ENCODE measurements at regions not wholly inside any gene's neighbourhood (a gene's known extent, or its start where the extent isn't known, plus 50 kb on each side); places are given as distances from the start of the nearest gene placed in this dataset.

GRCh38 chr9:89882930-89883361, 278.1 kb downstream of the GADD45G start:
- H3K9me3 ChIP-seq (ENCODE audit: control insufficient read depth in 3 of 3, low read length in 3 of 3): no peaks in the 10 kb centered on the region
- H3K27me3 ChIP-seq (ENCODE audit: control insufficient read depth in 3 of 3, insufficient read depth in 3 of 3, low read length in 3 of 3): no peaks in the 10 kb centered on the region
- H3K4me1 ChIP-seq (ENCODE audit: control insufficient read depth in 3 of 3, insufficient read depth in 3 of 3, low read length in 3 of 3): peaks cover 40 to 77% (median 67%) of the 10 kb centered on the region in 3 donors
- no peak overlapping the region for H3K4me3 ChIP-seq (ENCODE audit: low read length in 3 of 3)
- no peak overlapping the region for H3K27ac ChIP-seq (ENCODE audit: low read depth, low read length)
- no peaks in the 10 kb centered on the region for H3K36me3 ChIP-seq (ENCODE audit: control insufficient read depth in 3 of 3, insufficient read depth in 3 of 3, low read length in 3 of 3)
- H3K9ac ChIP-seq (ENCODE audit: low read depth in 1 of 3, low read length in 3 of 3): no peak overlapping the region

- Histone ChIP-seq H3K36me3 (ENCODE audit: control insufficient read depth in 3 of 3, insufficient read depth in 3 of 3, low read length in 3 of 3) (no peaks in the 10 kb centered on the region), H3K4me3 (ENCODE audit: low read length in 3 of 3) (no peak overlapping the region), H3K27ac (ENCODE audit: low read depth, low read length) (peak overlapping the region; percentile 70), H3K4me1 (ENCODE audit: control insufficient read depth in 3 of 3, insufficient read depth in 3 of 3, low read length in 3 of 3) (peaks cover 33 to 69% (median 60%) of the 10 kb centered on the region in 3 donors), H3K9ac (ENCODE audit: low read depth in 1 of 3, low read length in 3 of 3) (no peak overlapping the region), H3K9me3 (ENCODE audit: control insufficient read depth in 3 of 3, low read length in 3 of 3) (no peaks in the 10 kb centered on the region), H3K27me3 (ENCODE audit: control insufficient read depth in 3 of 3, insufficient read depth in 3 of 3, low read length in 3 of 3) (no peaks in the 10 kb centered on the region)
Observed at GRCh38 chr9:89883401-89884341, 278.9 kb downstream of the GADD45G start.

- Histone ChIP-seq H3K9ac (ENCODE audit: low read depth in 1 of 3, low read length in 3 of 3) (no peak overlapping the region), H3K4me1 (ENCODE audit: control insufficient read depth in 3 of 3, insufficient read depth in 3 of 3, low read length in 3 of 3) (peaks cover 25 to 61% (median 52%) of the 10 kb centered on the region in 3 donors), H3K4me3 (ENCODE audit: low read length in 3 of 3) (no peak overlapping the region), H3K27me3 (ENCODE audit: control insufficient read depth in 3 of 3, insufficient read depth in 3 of 3, low read length in 3 of 3) (no peaks in the 10 kb centered on the region), H3K36me3 (ENCODE audit: control insufficient read depth in 3 of 3, insufficient read depth in 3 of 3, low read length in 3 of 3) (no peaks in the 10 kb centered on the region), H3K9me3 (ENCODE audit: control insufficient read depth in 3 of 3, low read length in 3 of 3) (no peaks in the 10 kb centered on the region), H3K27ac (ENCODE audit: low read depth, low read length) (peak overlapping the region; percentile 70)
Observed at GRCh38 chr9:89884356-89885083, 279.7 kb downstream of the GADD45G start.

GRCh38 chr9:89885156-89885555, 280.3 kb downstream of the GADD45G start:
- H3K27ac ChIP-seq (ENCODE audit: low read depth, low read length): peak overlapping the region; percentile 70
- peaks cover 18 to 54% (median 45%) of the 10 kb centered on the region in 3 donors for H3K4me1 ChIP-seq (ENCODE audit: control insufficient read depth in 3 of 3, insufficient read depth in 3 of 3, low read length in 3 of 3)
- H3K27me3 ChIP-seq (ENCODE audit: control insufficient read depth in 3 of 3, insufficient read depth in 3 of 3, low read length in 3 of 3): no peaks in the 10 kb centered on the region
- H3K36me3 ChIP-seq (ENCODE audit: control insufficient read depth in 3 of 3, insufficient read depth in 3 of 3, low read length in 3 of 3): no peaks in the 10 kb centered on the region
- H3K9ac ChIP-seq (ENCODE audit: low read depth in 1 of 3, low read length in 3 of 3): peak overlapping the region in 1 of 3 donors; percentile 15
- no peaks in the 10 kb centered on the region for H3K9me3 ChIP-seq (ENCODE audit: control insufficient read depth in 3 of 3, low read length in 3 of 3)
- peak overlapping the region in 1 of 3 donors; percentile 29 for H3K4me3 ChIP-seq (ENCODE audit: low read length in 3 of 3)

GRCh38 chr9:89886281-89886700, 281.5 kb downstream of the GADD45G start:
- no peak overlapping the region for H3K4me3 ChIP-seq (ENCODE audit: low read length in 3 of 3)
- H3K27ac ChIP-seq (ENCODE audit: low read depth, low read length): peak overlapping the region; percentile 71
- peaks cover 18 to 45% (median 43%) of the 10 kb centered on the region in 3 donors for H3K4me1 ChIP-seq (ENCODE audit: control insufficient read depth in 3 of 3, insufficient read depth in 3 of 3, low read length in 3 of 3)
- peak overlapping the region in 1 of 3 donors; percentile 58 for H3K9ac ChIP-seq (ENCODE audit: low read depth in 1 of 3, low read length in 3 of 3)
- no peaks in the 10 kb centered on the region for H3K36me3 ChIP-seq (ENCODE audit: control insufficient read depth in 3 of 3, insufficient read depth in 3 of 3, low read length in 3 of 3)
- no peaks in the 10 kb centered on the region for H3K27me3 ChIP-seq (ENCODE audit: control insufficient read depth in 3 of 3, insufficient read depth in 3 of 3, low read length in 3 of 3)
- H3K9me3 ChIP-seq (ENCODE audit: control insufficient read depth in 3 of 3, low read length in 3 of 3): no peaks in the 10 kb centered on the region

- Histone ChIP-seq H3K27me3 (ENCODE audit: control insufficient read depth in 3 of 3, insufficient read depth in 3 of 3, low read length in 3 of 3) (no peaks in the 10 kb centered on the region), H3K9ac (ENCODE audit: low read depth in 1 of 3, low read length in 3 of 3) (peak overlapping the region in 2 of 3 donors; percentile 25 to 57), H3K9me3 (ENCODE audit: control insufficient read depth in 3 of 3, low read length in 3 of 3) (no peaks in the 10 kb centered on the region), H3K4me3 (ENCODE audit: low read length in 3 of 3) (no peak overlapping the region), H3K36me3 (ENCODE audit: control insufficient read depth in 3 of 3, insufficient read depth in 3 of 3, low read length in 3 of 3) (no peaks in the 10 kb centered on the region), H3K27ac (ENCODE audit: low read depth, low read length) (no peak overlapping the region), H3K4me1 (ENCODE audit: control insufficient read depth in 3 of 3, insufficient read depth in 3 of 3, low read length in 3 of 3) (peaks cover 28 to 53% (median 45%) of the 10 kb centered on the region in 3 donors)
Observed at GRCh38 chr9:89887286-89887685, 282.5 kb downstream of the GADD45G start.

GRCh38 chr9:89888233-89888632, 283.4 kb downstream of the GADD45G start:
- Histone ChIP-seq H3K36me3 (ENCODE audit: control insufficient read depth in 3 of 3, insufficient read depth in 3 of 3, low read length in 3 of 3) (no peaks in the 10 kb centered on the region), H3K27me3 (ENCODE audit: control insufficient read depth in 3 of 3, insufficient read depth in 3 of 3, low read length in 3 of 3) (no peaks in the 10 kb centered on the region), H3K4me1 (ENCODE audit: control insufficient read depth in 3 of 3, insufficient read depth in 3 of 3, low read length in 3 of 3) (peaks cover 29 to 54% (median 49%) of the 10 kb centered on the region in 3 donors), H3K9me3 (ENCODE audit: control insufficient read depth in 3 of 3, low read length in 3 of 3) (no peaks in the 10 kb centered on the region), H3K27ac (ENCODE audit: low read depth, low read length) (no peak overlapping the region), H3K9ac (ENCODE audit: low read depth in 1 of 3, low read length in 3 of 3) (no peak overlapping the region), H3K4me3 (ENCODE audit: low read length in 3 of 3) (no peak overlapping the region)

GRCh38 chr9:89888677-89889076, 283.9 kb downstream of the GADD45G start:
- H3K27ac ChIP-seq (ENCODE audit: low read depth, low read length): no peak overlapping the region
- no peaks in the 10 kb centered on the region for H3K36me3 ChIP-seq (ENCODE audit: control insufficient read depth in 3 of 3, insufficient read depth in 3 of 3, low read length in 3 of 3)
- peaks cover 29 to 51% (median 49%) of the 10 kb centered on the region in 3 donors for H3K4me1 ChIP-seq (ENCODE audit: control insufficient read depth in 3 of 3, insufficient read depth in 3 of 3, low read length in 3 of 3)
- no peaks in the 10 kb centered on the region for H3K9me3 ChIP-seq (ENCODE audit: control insufficient read depth in 3 of 3, low read length in 3 of 3)
- no peak overlapping the region for H3K9ac ChIP-seq (ENCODE audit: low read depth in 1 of 3, low read length in 3 of 3)
- H3K4me3 ChIP-seq (ENCODE audit: low read length in 3 of 3): no peak overlapping the region
- no peaks in the 10 kb centered on the region for H3K27me3 ChIP-seq (ENCODE audit: control insufficient read depth in 3 of 3, insufficient read depth in 3 of 3, low read length in 3 of 3)

- peaks cover 22 to 41% (median 39%) of the 10 kb centered on the region in 3 donors for H3K4me1 ChIP-seq (ENCODE audit: control insufficient read depth in 3 of 3, insufficient read depth in 3 of 3, low read length in 3 of 3)
- no peaks in the 10 kb centered on the region for H3K9me3 ChIP-seq (ENCODE audit: control insufficient read depth in 3 of 3, low read length in 3 of 3)
- no peak overlapping the region for H3K27ac ChIP-seq (ENCODE audit: low read depth, low read length)
- no peaks in the 10 kb centered on the region for H3K36me3 ChIP-seq (ENCODE audit: control insufficient read depth in 3 of 3, insufficient read depth in 3 of 3, low read length in 3 of 3)
- H3K27me3 ChIP-seq (ENCODE audit: control insufficient read depth in 3 of 3, insufficient read depth in 3 of 3, low read length in 3 of 3): no peaks in the 10 kb centered on the region
- no peak overlapping the region for H3K4me3 ChIP-seq (ENCODE audit: low read length in 3 of 3)
- H3K9ac ChIP-seq (ENCODE audit: low read depth in 1 of 3, low read length in 3 of 3): no peak overlapping the region
Observed at GRCh38 chr9:89889865-89890264, 285.1 kb downstream of the GADD45G start.

All from skeletal muscle tissue (tissue), 3 donors.